ENCODE measurements at regions not wholly inside any gene's neighbourhood (a gene's known extent, or its start where the extent isn't known, plus 50 kb on each side); places are given as distances from the start of the nearest gene placed in this dataset.

DNA sequence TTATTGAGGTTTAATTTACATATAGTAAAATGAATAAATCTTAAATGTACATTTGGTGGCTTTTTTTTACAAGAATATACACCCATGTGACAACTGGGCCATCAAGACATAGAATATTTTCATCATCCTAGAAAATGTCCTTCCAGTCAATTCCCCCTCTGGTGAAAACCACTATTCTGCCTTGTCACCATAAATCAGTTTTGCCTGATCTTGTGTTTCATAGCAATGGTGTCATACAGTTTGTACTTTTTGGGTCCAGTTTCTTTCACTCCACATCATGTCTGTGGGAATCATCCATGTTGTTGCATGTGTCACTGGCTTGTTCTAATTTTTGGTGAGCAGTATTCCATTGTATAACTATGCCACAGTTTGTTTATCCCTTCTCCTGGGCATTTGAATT is 133.1 kb downstream of the PDCD6IP start:
- TF ChIP-seq, protein P1, sequence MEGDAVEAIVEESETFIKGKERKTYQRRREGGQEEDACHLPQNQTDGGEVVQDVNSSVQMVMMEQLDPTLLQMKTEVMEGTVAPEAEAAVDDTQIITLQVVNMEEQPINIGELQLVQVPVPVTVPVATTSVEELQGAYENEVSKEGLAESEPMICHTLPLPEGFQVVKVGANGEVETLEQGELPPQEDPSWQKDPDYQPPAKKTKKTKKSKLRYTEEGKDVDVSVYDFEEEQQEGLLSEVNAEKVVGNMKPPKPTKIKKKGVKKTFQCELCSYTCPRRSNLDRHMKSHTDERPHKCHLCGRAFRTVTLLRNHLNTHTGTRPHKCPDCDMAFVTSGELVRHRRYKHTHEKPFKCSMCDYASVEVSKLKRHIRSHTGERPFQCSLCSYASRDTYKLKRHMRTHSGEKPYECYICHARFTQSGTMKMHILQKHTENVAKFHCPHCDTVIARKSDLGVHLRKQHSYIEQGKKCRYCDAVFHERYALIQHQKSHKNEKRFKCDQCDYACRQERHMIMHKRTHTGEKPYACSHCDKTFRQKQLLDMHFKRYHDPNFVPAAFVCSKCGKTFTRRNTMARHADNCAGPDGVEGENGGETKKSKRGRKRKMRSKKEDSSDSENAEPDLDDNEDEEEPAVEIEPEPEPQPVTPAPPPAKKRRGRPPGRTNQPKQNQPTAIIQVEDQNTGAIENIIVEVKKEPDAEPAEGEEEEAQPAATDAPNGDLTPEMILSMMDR (IDR thresholded peaks at IDR 0.05; ENCODE audit: low read depth, low read length), result no peak
- no peak for TF ChIP-seq POLR2A (IDR thresholded peaks at IDR 0.05; ENCODE audit: extremely low read depth, insufficient read length)
